Fibroblast of the aortic adventitia (primary cell): ENCODE measurements at regions not wholly inside any gene's neighbourhood (a gene's known extent, or its start where the extent isn't known, plus 50 kb on each side); places are given as distances from the start of the nearest gene placed in this dataset.

Source experiments
- DNase-seq: peaks from one replicate; pipeline ENCODE4 v3.0.0-alpha.2; 2010; ENCODE audit warnings: low read depth
- H3K4me3 ChIP-seq: 2 replicates; pipeline ENCODE4 v1.5.1; 2011; ENCODE audit warnings: low read depth, mild to moderate bottlenecking, control low read depth, low read length, moderate library complexity
- TF ChIP-seq, protein P1 (sequence below): IDR thresholded peaks from 2 replicates; pipeline ENCODE4 v1.5.1; 2011; ENCODE audit warnings: mild to moderate bottlenecking, low read length, control low read depth, inconsistent platforms; ENCODE audit not compliant: insufficient read depth

DNA sequence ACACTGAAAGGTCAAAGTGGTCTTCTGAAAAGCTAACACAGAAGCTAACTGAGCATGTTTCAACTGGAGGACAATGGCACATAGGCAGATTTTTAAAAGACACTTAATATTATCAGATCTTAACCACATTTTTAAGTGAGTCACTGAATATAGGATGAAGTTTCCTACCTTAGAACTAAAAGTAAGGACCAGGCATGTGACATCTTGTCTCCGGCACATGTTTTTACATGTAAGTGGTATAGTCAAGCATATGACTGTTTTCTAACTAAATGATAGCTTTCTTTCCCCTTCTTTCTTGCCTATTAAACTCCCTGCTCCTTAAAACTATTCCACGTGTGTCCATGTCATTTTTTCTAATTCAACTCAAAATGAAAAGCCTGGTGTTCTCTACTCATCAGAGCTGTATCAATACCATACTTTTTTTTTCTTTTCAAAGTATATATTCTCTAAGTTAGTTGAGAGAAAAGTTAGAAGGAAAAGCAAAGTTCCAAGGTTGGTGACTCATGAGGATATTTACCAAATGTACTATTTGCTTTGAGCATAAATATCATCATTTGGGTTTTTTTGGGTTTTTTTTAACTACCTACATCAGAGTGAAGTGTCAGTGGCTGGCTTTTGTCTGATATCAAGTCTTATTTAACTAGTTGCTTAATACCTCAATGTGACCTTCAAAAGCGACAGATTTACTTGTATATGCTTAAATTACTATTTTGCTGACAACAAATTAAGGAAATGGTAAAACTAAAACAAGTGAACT is 127.5 kb downstream of the CRPPA start:
- no peak overlapping the region for H3K4me3 ChIP-seq
- TF ChIP-seq, protein P1, sequence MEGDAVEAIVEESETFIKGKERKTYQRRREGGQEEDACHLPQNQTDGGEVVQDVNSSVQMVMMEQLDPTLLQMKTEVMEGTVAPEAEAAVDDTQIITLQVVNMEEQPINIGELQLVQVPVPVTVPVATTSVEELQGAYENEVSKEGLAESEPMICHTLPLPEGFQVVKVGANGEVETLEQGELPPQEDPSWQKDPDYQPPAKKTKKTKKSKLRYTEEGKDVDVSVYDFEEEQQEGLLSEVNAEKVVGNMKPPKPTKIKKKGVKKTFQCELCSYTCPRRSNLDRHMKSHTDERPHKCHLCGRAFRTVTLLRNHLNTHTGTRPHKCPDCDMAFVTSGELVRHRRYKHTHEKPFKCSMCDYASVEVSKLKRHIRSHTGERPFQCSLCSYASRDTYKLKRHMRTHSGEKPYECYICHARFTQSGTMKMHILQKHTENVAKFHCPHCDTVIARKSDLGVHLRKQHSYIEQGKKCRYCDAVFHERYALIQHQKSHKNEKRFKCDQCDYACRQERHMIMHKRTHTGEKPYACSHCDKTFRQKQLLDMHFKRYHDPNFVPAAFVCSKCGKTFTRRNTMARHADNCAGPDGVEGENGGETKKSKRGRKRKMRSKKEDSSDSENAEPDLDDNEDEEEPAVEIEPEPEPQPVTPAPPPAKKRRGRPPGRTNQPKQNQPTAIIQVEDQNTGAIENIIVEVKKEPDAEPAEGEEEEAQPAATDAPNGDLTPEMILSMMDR = no peak
- no peak for DNase-seq

DNA sequence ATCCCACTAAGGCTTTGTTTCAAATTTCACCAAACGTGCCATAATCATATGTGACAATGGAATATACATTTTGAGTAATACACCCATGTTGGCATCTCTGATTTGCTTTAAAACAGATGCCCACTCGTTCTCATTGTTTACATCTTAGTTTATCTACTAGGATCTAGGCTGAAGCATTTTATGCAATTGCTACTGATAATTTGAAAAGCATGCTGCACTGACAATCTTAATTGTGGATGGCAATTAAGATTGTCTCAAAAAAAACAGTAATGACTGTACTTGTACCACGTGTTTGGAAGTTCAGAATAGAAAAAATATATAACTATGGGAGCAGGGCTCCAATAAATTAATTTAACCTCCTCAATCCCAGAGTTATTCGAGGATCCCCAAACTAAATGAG is 136.8 kb downstream of the CRPPA start:
- TF ChIP-seq, protein P1 = no peak
- no peak overlapping the region for H3K4me3 ChIP-seq
- DNase-seq = no peak

DNA sequence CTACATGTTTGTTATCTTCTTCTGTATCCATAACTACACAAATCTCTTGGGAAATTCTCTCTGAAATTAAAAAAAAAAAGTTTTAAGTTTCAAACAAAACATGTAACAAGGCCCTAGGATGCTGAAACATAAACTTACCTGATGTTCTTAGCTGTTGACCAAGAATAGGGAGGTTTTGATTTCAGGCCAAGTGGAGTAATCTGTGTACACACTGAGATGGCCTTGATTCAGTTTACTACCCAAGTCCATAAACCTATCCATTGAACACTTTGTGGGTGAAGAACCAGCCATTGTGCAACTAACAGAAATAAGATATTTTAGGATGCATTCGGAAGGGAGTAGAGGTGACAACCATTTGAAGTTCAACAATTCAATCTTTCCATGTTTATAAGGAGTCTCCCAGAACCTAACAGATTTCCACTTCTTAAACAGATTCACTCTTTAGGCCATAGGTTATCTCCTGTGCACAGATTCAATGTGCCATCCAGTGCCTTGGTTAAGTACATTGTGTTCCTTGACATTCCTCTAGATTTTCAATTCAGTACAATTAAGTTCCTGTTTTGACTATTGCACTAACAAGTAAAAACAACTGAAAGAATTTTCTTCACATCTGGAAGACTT is 143.1 kb downstream of the CRPPA start:
- no peak for DNase-seq
- no peak overlapping the region for H3K4me3 ChIP-seq
- TF ChIP-seq, protein P1 = no peak

DNA sequence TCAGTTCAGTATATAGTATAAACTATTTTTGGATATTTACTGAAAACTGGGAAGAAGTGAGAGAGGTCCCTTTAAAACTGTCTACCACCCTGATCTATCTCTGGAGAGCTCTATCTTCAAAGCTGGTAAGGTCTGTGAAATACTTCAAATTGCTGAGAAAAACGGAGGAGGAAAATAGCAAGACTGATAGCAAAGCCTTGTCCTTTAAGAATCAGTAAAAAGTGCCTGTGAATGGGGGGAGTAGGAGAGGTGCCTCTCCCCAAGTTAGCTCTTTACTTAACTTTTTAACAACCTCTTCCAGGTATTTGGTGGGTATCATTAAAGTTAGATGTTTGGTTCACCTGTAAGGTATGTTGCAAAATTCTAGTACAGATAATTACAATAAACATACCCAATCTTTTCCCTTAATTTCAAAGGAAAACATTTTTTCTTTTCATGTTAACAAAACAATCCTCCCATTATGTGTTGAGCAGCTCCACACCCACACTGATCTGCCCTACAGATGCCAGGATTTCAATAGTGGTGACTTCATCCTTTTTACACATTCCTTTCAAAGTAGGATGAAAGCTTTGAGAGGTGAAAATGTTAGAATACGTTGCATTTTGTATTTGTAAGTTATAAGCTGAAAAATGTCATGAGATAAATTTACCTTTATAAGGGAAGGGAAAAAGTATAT is 149.2 kb downstream of the CRPPA start:
- DNase-seq = peak; percentile 32
- no peak overlapping the region for H3K4me3 ChIP-seq
- TF ChIP-seq, protein P1 = no peak

DNA sequence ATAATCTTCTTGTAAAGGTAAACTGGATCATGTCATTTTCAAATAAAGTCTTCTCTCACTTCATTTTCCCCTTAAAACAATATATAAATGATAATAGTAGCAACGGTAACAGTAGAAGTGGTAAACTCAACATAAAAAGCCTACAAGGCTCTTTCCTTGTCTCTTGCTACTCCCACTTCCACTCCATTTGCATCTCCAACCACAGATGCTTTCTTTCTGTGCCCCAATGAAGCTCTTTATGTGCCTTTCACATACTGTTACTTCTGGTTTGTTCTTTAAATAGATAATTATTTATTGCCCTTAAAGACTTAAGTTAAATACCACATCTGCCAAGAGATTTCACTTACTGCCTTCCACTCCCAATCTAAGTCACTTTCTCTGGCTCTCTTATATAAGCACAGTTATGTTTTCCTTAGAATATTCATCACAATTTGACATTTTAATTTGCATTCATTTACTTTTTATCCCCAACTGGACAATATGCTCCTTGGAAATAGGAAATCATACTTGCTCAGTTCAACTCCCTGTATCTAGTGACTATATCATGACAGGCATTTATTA is 149.9 kb downstream of the CRPPA start:
- no peak overlapping the region for H3K4me3 ChIP-seq
- DNase-seq = no peak
- TF ChIP-seq, protein P1 = no peak

DNA sequence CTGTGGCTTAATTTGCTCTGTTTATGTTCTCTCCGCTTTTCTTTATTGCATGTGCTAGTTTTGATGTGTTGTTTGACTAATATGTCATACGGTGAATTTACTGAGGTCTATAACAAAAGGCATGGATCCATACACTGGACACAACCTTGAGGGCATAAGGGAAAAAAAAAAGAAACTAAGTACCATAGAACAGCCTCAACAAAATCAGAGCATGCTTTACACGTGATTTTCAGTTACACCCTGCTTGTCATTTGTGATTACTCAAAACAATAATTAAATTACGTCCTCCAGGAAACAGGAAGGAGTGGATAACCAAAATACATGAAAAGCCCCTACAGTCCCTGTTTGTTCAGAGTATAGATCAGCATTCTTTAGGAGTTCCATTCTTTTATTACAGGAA is 150.5 kb downstream of the CRPPA start:
- no peak overlapping the region for H3K4me3 ChIP-seq
- DNase-seq = no peak
- TF ChIP-seq, protein P1 = no peak
